Body of pancreas (tissue), 4 donors: ENCODE measurements at regions not wholly inside any gene's neighbourhood (a gene's known extent, or its start where the extent isn't known, plus 50 kb on each side); places are given as distances from the start of the nearest gene placed in this dataset.

Source experiments
- POLR2A ChIP-seq, 3 donors: fragments of 450-650 bp; IDR thresholded peaks; one replicate each; pipeline ENCODE4 v1.6.1; 2016; ENCODE audit warnings: antibody characterized with exemption in 3 of 3, mild to moderate bottlenecking in 2 of 3
- TF ChIP-seq, protein P1 (sequence below), 7 experiments: fragments of 450-650 bp in 4 of 7; fragments of 200-600 bp in 3 of 7; sonication (generic) in 3 of 7; IDR thresholded peaks; one replicate each; pipeline ENCODE4 v1.5.1; 2016 to 2019; ENCODE audit warnings: antibody characterized with exemption in 7 of 7

DNA sequence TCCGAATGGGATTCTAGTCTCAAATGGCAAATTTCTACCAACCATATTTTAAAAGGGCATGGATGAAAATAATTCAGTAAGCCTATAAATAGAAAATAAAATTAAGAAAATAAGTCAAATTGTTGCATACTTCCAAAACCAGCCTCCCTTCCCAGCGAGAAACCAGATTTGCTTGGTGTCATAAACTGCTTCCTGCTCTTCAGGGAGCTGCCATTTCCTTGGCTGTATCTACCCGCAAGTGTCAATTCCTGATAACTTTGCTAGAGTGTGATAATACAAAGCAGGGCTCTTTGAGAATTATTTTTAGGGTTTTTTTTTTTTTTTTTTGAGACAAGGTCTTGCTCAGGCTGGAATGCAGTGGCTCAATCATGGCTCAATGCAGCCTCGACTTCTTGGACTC lies 62.3 kb downstream of the S1PR1 start:
- TF ChIP-seq, protein P1, sequence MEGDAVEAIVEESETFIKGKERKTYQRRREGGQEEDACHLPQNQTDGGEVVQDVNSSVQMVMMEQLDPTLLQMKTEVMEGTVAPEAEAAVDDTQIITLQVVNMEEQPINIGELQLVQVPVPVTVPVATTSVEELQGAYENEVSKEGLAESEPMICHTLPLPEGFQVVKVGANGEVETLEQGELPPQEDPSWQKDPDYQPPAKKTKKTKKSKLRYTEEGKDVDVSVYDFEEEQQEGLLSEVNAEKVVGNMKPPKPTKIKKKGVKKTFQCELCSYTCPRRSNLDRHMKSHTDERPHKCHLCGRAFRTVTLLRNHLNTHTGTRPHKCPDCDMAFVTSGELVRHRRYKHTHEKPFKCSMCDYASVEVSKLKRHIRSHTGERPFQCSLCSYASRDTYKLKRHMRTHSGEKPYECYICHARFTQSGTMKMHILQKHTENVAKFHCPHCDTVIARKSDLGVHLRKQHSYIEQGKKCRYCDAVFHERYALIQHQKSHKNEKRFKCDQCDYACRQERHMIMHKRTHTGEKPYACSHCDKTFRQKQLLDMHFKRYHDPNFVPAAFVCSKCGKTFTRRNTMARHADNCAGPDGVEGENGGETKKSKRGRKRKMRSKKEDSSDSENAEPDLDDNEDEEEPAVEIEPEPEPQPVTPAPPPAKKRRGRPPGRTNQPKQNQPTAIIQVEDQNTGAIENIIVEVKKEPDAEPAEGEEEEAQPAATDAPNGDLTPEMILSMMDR (IDR thresholded peaks at IDR 0.05), result no peak
- no peak for TF ChIP-seq POLR2A (IDR thresholded peaks at IDR 0.05)
